Stimulated activated CD8-positive, alpha-beta memory T cell treated with anti-CD3 and anti-CD28 coated beads, Interleukin-7, amount 100 ng/mL, for 48 hours (primary cell): ENCODE measurements at regions not wholly inside any gene's neighbourhood (a gene's known extent, or its start where the extent isn't known, plus 50 kb on each side); places are given as distances from the start of the nearest gene placed in this dataset.

Experiments used
- DNase-seq, 2 donors: peaks; one replicate each; pipeline ENCODE4 v3.0.0-alpha.2; 2020; ENCODE audit warnings: low read depth in 1 of 2; ENCODE audit errors: extremely low read depth in 1 of 2

GRCh38 chr17:33473061-33473460 is 180.0 kb upstream of the ASIC2 start:
- DNase-seq, result no peak

GRCh38 chr17:33474789-33475188 is 181.7 kb upstream of the ASIC2 start:
- DNase-seq, result no peak

GRCh38 chr17:33475594-33475993 is 182.5 kb upstream of the ASIC2 start:
- DNase-seq, result no peak

GRCh38 chr17:33481652-33482051 is 188.6 kb upstream of the ASIC2 start:
- DNase-seq, result no peak

GRCh38 chr17:33482636-33483035 is 189.5 kb upstream of the ASIC2 start:
- no peak for DNase-seq

GRCh38 chr17:33484559-33484958 is 191.5 kb upstream of the ASIC2 start:
- no peak for DNase-seq

GRCh38 chr17:33486135-33486885 is 193.2 kb upstream of the ASIC2 start:
- no peak for DNase-seq

GRCh38 chr17:33487187-33487879 is 194.2 kb upstream of the ASIC2 start:
- no peak for DNase-seq

GRCh38 chr17:33491871-33492481 is 198.9 kb upstream of the ASIC2 start:
- no peak for DNase-seq

GRCh38 chr17:33492731-33493265 is 199.7 kb upstream of the ASIC2 start:
- DNase-seq, result no peak

- no peak for DNase-seq
Measured at GRCh38 chr17:33493566-33493965, 200.5 kb upstream of the ASIC2 start.

GRCh38 chr17:33494151-33494550 is 201.1 kb upstream of the ASIC2 start:
- DNase-seq, result no peak

- no peak for DNase-seq
Measured at GRCh38 chr17:33497623-33498022, 204.5 kb upstream of the ASIC2 start.

GRCh38 chr17:33498069-33498468 is 205.0 kb upstream of the ASIC2 start:
- no peak for DNase-seq

- no peak for DNase-seq
Measured at GRCh38 chr17:33499040-33499439, 205.9 kb upstream of the ASIC2 start.

- no peak for DNase-seq
Measured at GRCh38 chr17:33500151-33500550, 207.1 kb upstream of the ASIC2 start.

GRCh38 chr17:33501185-33501584 is 208.1 kb upstream of the ASIC2 start:
- DNase-seq, result no peak

- DNase-seq, result no peak
Measured at GRCh38 chr17:33504571-33504970, 211.5 kb upstream of the ASIC2 start.

GRCh38 chr17:33506889-33507650 is 214.0 kb upstream of the ASIC2 start:
- no peak for DNase-seq

GRCh38 chr17:33508215-33508614 is 215.1 kb upstream of the ASIC2 start:
- DNase-seq, result no peak

GRCh38 chr17:33509331-33509730 is 216.2 kb upstream of the ASIC2 start:
- no peak for DNase-seq
